HG02798 (cell line): ENCODE measurements at regions not wholly inside any gene's neighbourhood (a gene's known extent, or its start where the extent isn't known, plus 50 kb on each side); places are given as distances from the start of the nearest gene placed in this dataset.
"Not testable (repeated sequence)": the region's sequence is repeated elsewhere in the genome, so short reads cannot be mapped to it uniquely, and the experiment has no call there.

Experiments
- ATAC-seq: cut with Tn5 transposase; IDR thresholded peaks from one replicate; pipeline ENCODE4 v1.9.1; 2021; ENCODE audit warnings: mild to moderate bottlenecking; ENCODE audit not compliant: unreplicated experiment, poor library complexity

GRCh38 chr20:55031971-55032370, 556.6 kb downstream of the DOK5 start:
- ATAC-seq = no peak

- no peak for ATAC-seq
These were observed 539.4 kb downstream of the DOK5 start for GRCh38 chr20:55014766-55015165.

- no peak for ATAC-seq
These were observed 535.4 kb downstream of the DOK5 start for GRCh38 chr20:55010761-55011160.

GRCh38 chr20:55009066-55009465, 533.7 kb downstream of the DOK5 start:
- ATAC-seq = no peak

- ATAC-seq = no peak
These were observed 528.7 kb downstream of the DOK5 start for GRCh38 chr20:55004044-55004443.

GRCh38 chr20:54995553-54995952, 520.2 kb downstream of the DOK5 start:
- ATAC-seq = no peak

GRCh38 chr20:54995011-54995410, 519.6 kb downstream of the DOK5 start:
- no peak for ATAC-seq

GRCh38 chr20:54985091-54985490, 509.7 kb downstream of the DOK5 start:
- ATAC-seq = no peak

GRCh38 chr20:54984104-54984448, 508.7 kb downstream of the DOK5 start:
- ATAC-seq = no peak

GRCh38 chr20:54983394-54984103, 508.2 kb downstream of the DOK5 start:
- ATAC-seq = not testable (repeated sequence)

GRCh38 chr20:54981175-54981574, 505.8 kb downstream of the DOK5 start:
- no peak for ATAC-seq

- ATAC-seq = peak; percentile 51
These were observed 504.9 kb downstream of the DOK5 start for GRCh38 chr20:54980103-54980960.

GRCh38 chr20:54950304-54950703, 474.9 kb downstream of the DOK5 start:
- ATAC-seq = no peak

GRCh38 chr20:54941666-54942065, 466.3 kb downstream of the DOK5 start:
- no peak for ATAC-seq

- ATAC-seq = no peak
These were observed 465.1 kb downstream of the DOK5 start for GRCh38 chr20:54940522-54940921.

GRCh38 chr20:54938707-54939106, 463.3 kb downstream of the DOK5 start:
- no peak for ATAC-seq

GRCh38 chr20:54933212-54933904, 458.0 kb downstream of the DOK5 start:
- no peak for ATAC-seq

GRCh38 chr20:54929191-54929590, 453.8 kb downstream of the DOK5 start:
- no peak for ATAC-seq

- no peak for ATAC-seq
These were observed 453.2 kb downstream of the DOK5 start for GRCh38 chr20:54928564-54928963.

- no peak for ATAC-seq
These were observed 447.2 kb downstream of the DOK5 start for GRCh38 chr20:54922636-54923035.

- no peak for ATAC-seq
These were observed 446.7 kb downstream of the DOK5 start for GRCh38 chr20:54922096-54922495.
